GM19463 (cell line): ENCODE measurements at regions not wholly inside any gene's neighbourhood (a gene's known extent, or its start where the extent isn't known, plus 50 kb on each side); places are given as distances from the start of the nearest gene placed in this dataset.
"Not testable (repeated sequence)": the region's sequence is repeated elsewhere in the genome, so short reads cannot be mapped to it uniquely, and the experiment has no call there.

Experiments used
- ATAC-seq: cut with Tn5 transposase; IDR thresholded peaks from one replicate; pipeline ENCODE4 v1.9.1; 2021; ENCODE audit warnings: mild to moderate bottlenecking, moderate library complexity; ENCODE audit not compliant: unreplicated experiment

GRCh38 chr21:8455279-8456128 lies 2065.9 kb upstream of the TPTE start:
- not testable (repeated sequence) for ATAC-seq

GRCh38 chr21:8464403-8465152 lies 2056.8 kb upstream of the TPTE start:
- not testable (repeated sequence) for ATAC-seq

GRCh38 chr21:8466642-8467041 lies 2054.7 kb upstream of the TPTE start:
- not testable (repeated sequence) for ATAC-seq
